Esophagus (tissue), 2 donors: ENCODE measurements at regions not wholly inside any gene's neighbourhood (a gene's known extent, or its start where the extent isn't known, plus 50 kb on each side); places are given as distances from the start of the nearest gene placed in this dataset.

Source experiments
- H3K27ac ChIP-seq, 2 donors: one replicate each; pipeline ENCODE4 v1.5.1; 2013; ENCODE audit warnings: low read depth in 2 of 2, mild to moderate bottlenecking in 2 of 2, inconsistent platforms in 1 of 2, low read length in 1 of 2, moderate library complexity in 1 of 2
- H3K27me3 ChIP-seq, 2 donors: one replicate each; pipeline ENCODE4 v1.6.1; 2013; ENCODE audit warnings: low read length in 2 of 2, control low read depth in 1 of 2, mild to moderate bottlenecking in 1 of 2; ENCODE audit not compliant: insufficient read depth in 2 of 2, control insufficient read depth in 1 of 2
- H3K36me3 ChIP-seq, 2 donors: one replicate each; pipeline ENCODE4 v1.6.1; 2013; ENCODE audit warnings: low read length in 1 of 2; ENCODE audit not compliant: control insufficient read depth in 2 of 2, insufficient read depth in 2 of 2
- H3K4me1 ChIP-seq, 2 donors: one replicate each; pipeline ENCODE4 v1.6.1; 2013; ENCODE audit warnings: low read length in 1 of 2; ENCODE audit not compliant: control insufficient read depth in 2 of 2, insufficient read depth in 2 of 2
- H3K4me3 ChIP-seq, 2 donors: one replicate each; pipeline ENCODE4 v1.5.1; 2013; ENCODE audit warnings: low read length in 2 of 2, mild to moderate bottlenecking in 2 of 2, low read depth in 1 of 2, moderate library complexity in 1 of 2
- H3K9me3 ChIP-seq, 2 donors: one replicate each; pipeline ENCODE4 v1.6.1; 2013; ENCODE audit warnings: mild to moderate bottlenecking in 2 of 2, low read depth in 1 of 2, low read length in 1 of 2, moderate library complexity in 1 of 2; ENCODE audit not compliant: control insufficient read depth in 2 of 2, insufficient read depth in 1 of 2
- WGBS, 2 donors: extraction: QIAGEN DNeasy Blood & Tissue Kit; methylation state at CpG; one replicate each; pipeline ENCODE4 v1.1.7; 2013; 5-methylcytosine and 5-hydroxymethylcytosine counted together
- donor health status: healthy with polysubstance abuse.
- donor health status: Bipolar disorder and iron deficiency.

GRCh38 chr4:137443031-137443800 is 89.1 kb downstream of the PCDH18 start:
- 59 to 69% methylated on average over 3 of the region's 3 CpGs for WGBS, 2 donors
- no peaks in the 10 kb centered on the region for H3K4me1 ChIP-seq
- no peaks in the 10 kb centered on the region for H3K27me3 ChIP-seq
- no peak overlapping the region for H3K27ac ChIP-seq
- H3K4me3 ChIP-seq: no peak overlapping the region
- H3K9me3 ChIP-seq: no peaks in the 10 kb centered on the region
- H3K36me3 ChIP-seq: no peaks in the 10 kb centered on the region

- Histone ChIP-seq H3K9me3 (no peaks in the 10 kb centered on the region), H3K27ac (no peak overlapping the region), H3K4me1 (no peaks in the 10 kb centered on the region), H3K27me3 (no peaks in the 10 kb centered on the region), H3K36me3 (no peaks in the 10 kb centered on the region), H3K4me3 (no peak overlapping the region)
- 47 to 58% methylated on average over 2 of the region's 2 CpGs for WGBS, 2 donors
Measured at GRCh38 chr4:137432446-137433311, 99.6 kb downstream of the PCDH18 start.

- Histone ChIP-seq H3K9me3 (no peaks in the 10 kb centered on the region), H3K27ac (no peak overlapping the region)
- 75 to 85% methylated on average over 4 of the region's 4 CpGs for WGBS, 2 donors
Measured at GRCh38 chr4:137430171-137430570, 102.1 kb downstream of the PCDH18 start.

DNA sequence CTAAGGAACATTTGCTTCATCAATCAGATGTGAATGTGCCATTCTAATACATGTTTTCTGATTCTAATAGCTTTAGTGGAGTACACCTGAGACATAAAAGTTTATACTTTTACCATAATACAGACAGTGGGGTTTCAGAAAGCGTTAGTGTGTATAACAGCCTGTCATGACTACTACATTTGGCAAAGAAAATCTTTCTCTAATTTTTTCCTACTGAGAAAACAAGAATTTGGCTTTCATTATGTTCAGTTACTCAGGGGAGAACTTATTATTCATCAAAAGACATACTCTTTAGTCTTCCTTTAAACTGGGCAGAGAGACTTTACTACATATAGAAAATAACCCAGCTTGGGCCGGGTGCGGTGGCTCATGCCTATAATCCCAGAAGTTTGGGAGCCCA is 104.9 kb downstream of the PCDH18 start:
- Histone ChIP-seq H3K36me3 (no peaks in the 10 kb centered on the region), H3K4me3 (no peak overlapping the region), H3K4me1 (no peaks in the 10 kb centered on the region), H3K27me3 (no peaks in the 10 kb centered on the region), H3K9me3 (no peaks in the 10 kb centered on the region), H3K27ac (no peak overlapping the region)
- WGBS, 2 donors: 79% methylated on average over 3 of the region's 3 CpGs

More at GRCh38 chr4:137430171-137430570, 102.1 kb downstream of the PCDH18 start:
- H3K36me3 ChIP-seq: no peaks in the 10 kb centered on the region
- H3K27me3 ChIP-seq: no peaks in the 10 kb centered on the region
- H3K4me3 ChIP-seq: no peak overlapping the region
- H3K4me1 ChIP-seq: no peaks in the 10 kb centered on the region

GRCh38 chr4:137425281-137425680 is 107.0 kb downstream of the PCDH18 start:
- H3K4me3 ChIP-seq: no peak overlapping the region
- no peak overlapping the region for H3K27ac ChIP-seq
- H3K4me1 ChIP-seq: no peaks in the 10 kb centered on the region
- peaks cover 2 to 5% of the 10 kb centered on the region in 2 donors for H3K9me3 ChIP-seq
- no peaks in the 10 kb centered on the region for H3K36me3 ChIP-seq
- no peaks in the 10 kb centered on the region for H3K27me3 ChIP-seq

GRCh38 chr4:137422666-137423065 is 109.6 kb downstream of the PCDH18 start:
- Histone ChIP-seq H3K27me3 (no peaks in the 10 kb centered on the region), H3K9me3 (peaks cover 2 to 5% of the 10 kb centered on the region in 2 donors)

GRCh38 chr4:137421796-137422195 is 110.5 kb downstream of the PCDH18 start:
- H3K27ac ChIP-seq: no peak overlapping the region
- WGBS, 2 donors: 86 to 90% methylated on average over 8 of the region's 8 CpGs
- no peaks in the 10 kb centered on the region for H3K36me3 ChIP-seq
- H3K27me3 ChIP-seq: no peaks in the 10 kb centered on the region
- H3K4me1 ChIP-seq: no peaks in the 10 kb centered on the region
- no peak overlapping the region for H3K4me3 ChIP-seq
- H3K9me3 ChIP-seq: peaks cover 2 to 5% of the 10 kb centered on the region in 2 donors

More at GRCh38 chr4:137422666-137423065, 109.6 kb downstream of the PCDH18 start:
- Histone ChIP-seq H3K36me3 (no peaks in the 10 kb centered on the region), H3K27ac (no peak overlapping the region), H3K4me3 (no peak overlapping the region), H3K4me1 (no peaks in the 10 kb centered on the region)
- WGBS, 2 donors: 90% methylated on average over 2 of the region's 2 CpGs

GRCh38 chr4:137420901-137421396 is 111.3 kb downstream of the PCDH18 start:
- Histone ChIP-seq H3K4me3 (no peak overlapping the region), H3K27ac (no peak overlapping the region), H3K27me3 (no peaks in the 10 kb centered on the region), H3K4me1 (no peaks in the 10 kb centered on the region), H3K9me3 (peaks cover 2 to 5% of the 10 kb centered on the region in 2 donors), H3K36me3 (no peaks in the 10 kb centered on the region)
- WGBS, 2 donors: 94% methylated on average over 34 to 43 of the region's 43 CpGs

DNA sequence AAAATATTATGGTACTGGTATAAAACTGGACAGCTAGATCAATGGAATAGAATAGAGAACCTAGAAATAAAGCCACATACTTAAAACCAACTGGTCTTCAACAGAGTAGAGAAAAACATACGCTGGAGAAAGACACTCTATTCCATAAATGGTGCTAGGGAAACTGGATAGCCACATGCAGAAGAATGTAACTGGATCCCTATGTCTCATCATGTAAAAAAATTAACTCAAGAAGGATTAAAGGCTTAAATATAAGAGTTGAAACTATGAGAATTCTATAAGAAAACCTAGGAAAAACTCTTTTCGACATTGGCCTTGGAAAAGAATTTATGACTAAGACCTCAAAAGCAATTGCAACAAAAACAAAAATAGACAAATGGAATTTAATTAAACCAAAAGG is 114.6 kb downstream of the PCDH18 start:
- H3K4me3 ChIP-seq: no peak overlapping the region

More for the DNA sequence above, 114.6 kb downstream of the PCDH18 start:
- H3K9me3 ChIP-seq: peaks cover 2 to 5% of the 10 kb centered on the region in 2 donors
- WGBS, 2 donors: 78 to 85% methylated on average over 2 of the region's 2 CpGs
- H3K27ac ChIP-seq: no peak overlapping the region
- no peaks in the 10 kb centered on the region for H3K36me3 ChIP-seq
- no peaks in the 10 kb centered on the region for H3K27me3 ChIP-seq
- H3K4me1 ChIP-seq: no peaks in the 10 kb centered on the region
